Neural cell (in vitro differentiated cells): ENCODE measurements at regions not wholly inside any gene's neighbourhood (a gene's known extent, or its start where the extent isn't known, plus 50 kb on each side); places are given as distances from the start of the nearest gene placed in this dataset.

Experiments
- H2AFZ ChIP-seq: fragments of 200-600, 300-800 bp; sonication (generic), shearing (Covaris generic); 2 replicates; pipeline ENCODE4 v1.6.0; 2014; ENCODE audit warnings: low read depth, mild to moderate bottlenecking, antibody characterized with exemption, low read length, moderate library complexity
- H3F3A ChIP-seq: fragments of 200-600 bp; shearing (Covaris generic); 2 replicates; pipeline ENCODE4 v1.6.1; 2016; ENCODE audit warnings: mild to moderate bottlenecking, moderate library complexity, mixed read lengths, antibody characterized with exemption, low read length; ENCODE audit not compliant: insufficient read depth, poor library complexity, severe bottlenecking
- H3K27ac ChIP-seq: fragments of 200-600, 300-800 bp; sonication (generic), shearing (Covaris generic); 2 replicates; pipeline ENCODE4 v1.5.1; 2014; ENCODE audit warnings: mild to moderate bottlenecking, low read length, moderate library complexity
- H3K27me3 ChIP-seq: fragments of 300-800, 200-600 bp; sonication (generic), shearing (Covaris generic); 2 replicates; pipeline ENCODE4 v1.6.0; 2014; ENCODE audit warnings: mild to moderate bottlenecking, low read depth, low read length, moderate library complexity; ENCODE audit not compliant: insufficient read depth
- H3K36me3 ChIP-seq: fragments of 300-800, 200-600 bp; sonication (generic), shearing (Covaris generic); 2 replicates; pipeline ENCODE4 v1.5.1; 2014; ENCODE audit warnings: mild to moderate bottlenecking, antibody characterized with exemption, low read length, moderate library complexity; ENCODE audit not compliant: insufficient read depth
- H3K4me2 ChIP-seq: fragments of 300-800, 200-600 bp; sonication (generic), shearing (Covaris generic); 2 replicates; pipeline ENCODE4 v1.6.0; 2014; ENCODE audit warnings: mild to moderate bottlenecking, low read length
- H3K4me3 ChIP-seq: fragments of 300-800, 200-600 bp; sonication (generic), shearing (Covaris generic); 2 replicates; pipeline ENCODE4 v1.5.1; 2014; ENCODE audit warnings: mild to moderate bottlenecking, low read length, moderate library complexity
- H3K79me2 ChIP-seq: fragments of 200-600 bp; shearing (Covaris generic); replicated peaks from 2 replicates; pipeline ENCODE4 v1.6.0; 2014; ENCODE audit warnings: mild to moderate bottlenecking, low read length, moderate library complexity; ENCODE audit not compliant: insufficient read depth
- H3K9ac ChIP-seq: fragments of 300-800, 200-600 bp; sonication (generic), shearing (Covaris generic); 2 replicates; pipeline ENCODE4 v1.6.1; 2016; ENCODE audit warnings: mild to moderate bottlenecking, low read length, mixed read lengths
- H3K9me2 ChIP-seq: fragments of 200-600 bp; shearing (Covaris generic); 2 replicates; pipeline ENCODE4 v1.6.1; 2016; ENCODE audit warnings: mild to moderate bottlenecking, low read length, mixed read lengths; ENCODE audit not compliant: insufficient read depth
- H3K9me3 ChIP-seq: fragments of 200-600, 300-800 bp; sonication (generic), shearing (Covaris generic); 2 replicates; pipeline ENCODE4 v1.6.1; 2016; ENCODE audit warnings: mild to moderate bottlenecking, mixed run types, low read length, moderate library complexity, mixed read lengths
- H4K20me1 ChIP-seq: fragments of 200-600 bp; shearing (Covaris generic); 2 replicates; pipeline ENCODE4 v1.6.1; 2016; ENCODE audit warnings: mild to moderate bottlenecking, mixed run types; ENCODE audit not compliant: insufficient read depth
- CTCF ChIP-seq: fragments of 450-650 bp; IDR thresholded peaks from 2 replicates; pipeline ENCODE4 v1.5.1; 2014; ENCODE audit warnings: antibody characterized with exemption, mild to moderate bottlenecking, moderate library complexity; ENCODE audit not compliant: poor library complexity, severe bottlenecking
- EP300 ChIP-seq: fragments of 450-650 bp; conservative IDR thresholded peaks from 2 replicates; pipeline ENCODE4 v1.6.1; 2014; ENCODE audit warnings: antibody characterized with exemption, mild to moderate bottlenecking, moderate library complexity; ENCODE audit not compliant: poor library complexity, severe bottlenecking
- EZH2 ChIP-seq: fragments of 200-600, 300-800 bp; shearing (Covaris generic), sonication (generic); IDR thresholded peaks from 2 replicates; pipeline ENCODE4 v1.6.1; 2014; ENCODE audit warnings: antibody characterized with exemption, low read length, borderline replicate concordance, mild to moderate bottlenecking; ENCODE audit not compliant: insufficient read depth, poor library complexity, severe bottlenecking
- MXI1 ChIP-seq: fragments of 450-650 bp; conservative IDR thresholded peaks from 2 replicates; pipeline ENCODE4 v1.6.1; 2014; ENCODE audit warnings: antibody characterized with exemption, mild to moderate bottlenecking; ENCODE audit not compliant: poor library complexity, severe bottlenecking
- POLR2AphosphoS5 ChIP-seq: IDR thresholded peaks from 2 replicates; pipeline ENCODE4 v1.6.1; 2012
- RAD21 ChIP-seq: fragments of 450-650 bp; conservative IDR thresholded peaks from 2 replicates; pipeline ENCODE4 v1.6.1; 2014; ENCODE audit warnings: antibody characterized with exemption, mild to moderate bottlenecking, moderate library complexity
- REST ChIP-seq: IDR thresholded peaks from 2 replicates; pipeline ENCODE4 v1.6.1; 2012; ENCODE audit warnings: borderline replicate concordance
- SMC3 ChIP-seq: fragments of 450-650 bp; conservative IDR thresholded peaks from 2 replicates; pipeline ENCODE4 v1.6.1; 2014; ENCODE audit warnings: antibody characterized with exemption, mild to moderate bottlenecking, moderate library complexity; ENCODE audit not compliant: poor library complexity
- TAF1 ChIP-seq: IDR thresholded peaks from 2 replicates; pipeline ENCODE4 v1.6.1; 2012; ENCODE audit warnings: low read depth

GRCh38 chr3:40736943-40737342, 212.2 kb downstream of the ZNF621 start:
- Histone ChIP-seq H3K79me2 (no peaks in the 10 kb centered on the region), H3K27me3 (no peaks in the 10 kb centered on the region), H3K9me2 (no peaks in the 10 kb centered on the region), H3K4me2 (no peak overlapping the region), H2AFZ (no peak overlapping the region), H3K9me3 (no peaks in the 10 kb centered on the region), H3K36me3 (no peaks in the 10 kb centered on the region), H3K27ac (no peak overlapping the region), H3F3A (no peaks in the 10 kb centered on the region), H4K20me1 (no peaks in the 10 kb centered on the region), H3K9ac (no peak overlapping the region), H3K4me3 (no peak overlapping the region)
- TF ChIP-seq REST (no peak), RAD21 (no peak)

- Histone ChIP-seq H3K9ac (no peak overlapping the region), H3K9me3 (no peaks in the 10 kb centered on the region), H3K36me3 (no peaks in the 10 kb centered on the region), H3F3A (no peaks in the 10 kb centered on the region), H3K9me2 (no peaks in the 10 kb centered on the region), H3K79me2 (no peaks in the 10 kb centered on the region), H3K27ac (no peak overlapping the region), H2AFZ (no peak overlapping the region), H3K4me3 (no peak overlapping the region), H3K4me2 (no peak overlapping the region), H3K27me3 (no peaks in the 10 kb centered on the region), H4K20me1 (no peaks in the 10 kb centered on the region)
- TF ChIP-seq REST (no peak), TAF1 (no peak), EP300 (no peak), RAD21 (no peak), EZH2 (no peak), CTCF (no peak), SMC3 (no peak), POLR2AphosphoS5 (no peak), MXI1 (no peak)
Measured at GRCh38 chr3:40737343-40737742, 212.6 kb downstream of the ZNF621 start.
